ENCODE measurements at regions not wholly inside any gene's neighbourhood (a gene's known extent, or its start where the extent isn't known, plus 50 kb on each side); places are given as distances from the start of the nearest gene placed in this dataset.

DNA sequence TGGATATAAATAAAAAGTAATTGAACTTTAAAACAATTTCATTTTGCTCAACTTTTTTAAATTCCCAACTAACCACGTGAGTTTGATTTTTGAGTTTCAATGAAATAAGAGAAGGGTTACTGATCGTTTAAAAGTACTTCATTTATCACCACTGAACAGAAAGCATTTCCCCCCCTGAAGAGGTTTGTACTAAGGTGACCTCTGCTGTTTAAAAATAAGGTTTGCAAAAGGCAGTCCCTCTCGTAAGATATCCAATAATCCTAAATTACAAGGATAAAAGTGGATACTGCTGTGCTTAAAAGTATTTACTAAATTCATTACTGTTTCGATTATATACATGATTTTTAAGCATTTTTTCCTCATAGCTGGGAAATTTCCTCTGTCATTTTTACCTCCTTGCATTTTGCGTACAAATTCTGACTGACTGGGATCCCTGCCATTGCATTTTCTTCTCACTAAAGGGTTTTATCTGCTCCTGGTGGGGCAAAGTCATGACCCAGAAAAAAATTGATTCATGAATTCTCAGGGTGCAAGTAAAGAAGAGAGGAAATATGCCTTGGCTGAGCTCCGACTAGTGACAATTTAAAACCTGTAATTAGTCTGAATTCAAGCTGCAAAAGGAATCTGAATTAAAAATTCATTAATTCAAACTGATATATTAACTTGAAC is 463.8 kb downstream of the PRKD1 start:
- no peak for DNase-seq

GRCh38 chr14:29465095-29465494 is 462.6 kb downstream of the PRKD1 start:
- DNase-seq, result no peak

DNA sequence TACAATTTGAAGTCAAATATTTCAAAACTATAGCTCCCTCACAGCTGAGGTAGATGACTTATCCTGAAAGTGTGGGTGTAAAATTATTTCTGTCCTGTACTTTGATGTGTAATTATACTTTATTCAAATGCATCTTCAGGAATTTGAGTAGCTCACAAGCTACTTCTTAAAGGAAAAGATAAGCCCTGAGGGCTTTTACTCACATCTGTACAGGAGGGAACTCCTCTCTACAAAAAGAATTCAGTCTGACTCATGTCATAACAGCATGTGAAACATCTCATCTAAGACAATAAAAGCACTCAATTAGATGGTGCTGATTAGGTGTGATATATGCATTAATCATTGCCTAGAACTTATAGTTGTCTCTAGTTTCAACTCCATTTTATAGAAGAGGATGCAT is 452.0 kb downstream of the PRKD1 start:
- DNase-seq, result no peak

- DNase-seq, result no peak
Observed at GRCh38 chr14:29486132-29486531, 441.5 kb downstream of the PRKD1 start.

DNA sequence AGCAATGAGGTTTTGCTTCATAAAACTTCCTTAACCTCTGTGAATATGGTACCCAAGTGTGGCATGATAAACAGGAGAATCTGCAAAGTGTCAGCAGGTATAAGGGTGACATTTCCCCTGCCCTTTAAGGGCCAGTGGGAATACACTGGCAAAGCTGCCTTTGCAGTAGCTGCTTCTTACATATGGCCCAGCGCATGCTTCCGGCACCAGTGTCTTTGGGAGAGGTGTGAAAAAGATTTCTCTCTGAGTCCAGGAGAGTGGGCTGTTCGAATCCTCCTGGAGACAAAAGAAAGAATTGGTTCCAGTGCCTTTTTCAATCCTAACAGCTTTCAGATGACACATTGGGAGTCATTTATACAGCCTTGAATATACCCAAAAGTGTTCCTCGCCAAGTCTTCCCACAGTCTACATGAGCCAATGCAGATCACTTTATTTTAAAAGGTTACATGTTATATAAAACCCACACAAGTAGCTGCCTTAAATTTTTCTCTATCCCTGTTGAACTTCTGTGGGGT is 437.7 kb downstream of the PRKD1 start:
- no peak for DNase-seq

- no peak for DNase-seq
Observed at GRCh38 chr14:29493849-29494248, 433.8 kb downstream of the PRKD1 start.

GRCh38 chr14:29494312-29494711 is 433.3 kb downstream of the PRKD1 start:
- no peak for DNase-seq

DNA sequence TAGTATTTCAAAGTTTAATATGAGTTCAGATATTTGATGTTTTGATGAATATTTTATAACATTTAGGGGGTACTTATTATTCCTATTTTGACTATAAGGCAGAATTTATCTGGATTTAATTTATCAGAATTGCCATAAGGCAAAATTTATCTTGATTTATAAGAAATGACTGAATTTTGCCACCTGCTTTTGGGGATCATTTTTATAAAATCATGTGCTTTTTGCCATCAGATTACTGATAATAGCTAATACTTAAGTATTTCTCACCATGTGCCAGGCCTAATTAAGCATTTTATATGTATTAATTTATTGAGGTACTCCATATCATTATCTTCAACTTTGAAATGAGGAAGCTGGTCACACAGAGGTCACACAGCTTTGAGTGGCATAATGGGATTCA is 423.7 kb downstream of the PRKD1 start:
- DNase-seq, result no peak

GRCh38 chr14:29518335-29518734 is 409.3 kb downstream of the PRKD1 start:
- DNase-seq, result no peak

GRCh38 chr14:29521526-29522137 is 406.0 kb downstream of the PRKD1 start:
- no peak for DNase-seq

Measured in fibroblast of skin of scalp (primary cell).